Kidney (tissue), 13 donors: ENCODE measurements at regions not wholly inside any gene's neighbourhood (a gene's known extent, or its start where the extent isn't known, plus 50 kb on each side); places are given as distances from the start of the nearest gene placed in this dataset.

Source experiments
- DNase-seq, 5 donors: peaks; one replicate each; pipeline ENCODE4 v3.0.0-alpha.2; 2013 to 2020
- FAIRE-seq: peaks from 2 replicates; lab custom pipeline; 2012; peaks lifted over from hg19 to GRCh38; lab: Jason Lieb, UNC
- H3K27ac ChIP-seq, 2 donors: one replicate each; pipeline ENCODE4 v1.7.0; 2013; ENCODE audit warnings: low read depth in 2 of 2, low read length in 2 of 2, inconsistent platforms in 1 of 2
- H3K27me3 ChIP-seq: one replicate; pipeline ENCODE4 v1.7.1; 2013; ENCODE audit warnings: low read length, inconsistent platforms; ENCODE audit not compliant: control insufficient read depth, insufficient read depth
- H3K36me3 ChIP-seq, 3 donors: one replicate each; pipeline versions ENCODE4 v1.7.0 to v1.7.1; 2013; ENCODE audit warnings: low read length in 3 of 3, control low read depth in 1 of 3, inconsistent platforms in 1 of 3; ENCODE audit not compliant: insufficient read depth in 3 of 3, control insufficient read depth in 2 of 3
- H3K4me1 ChIP-seq, 3 donors: one replicate each; pipeline versions ENCODE4 v1.7.0 to v1.7.1; 2013; ENCODE audit warnings: low read length in 3 of 3, inconsistent platforms in 1 of 3, low read depth in 1 of 3; ENCODE audit not compliant: control insufficient read depth in 2 of 3, insufficient read depth in 2 of 3
- H3K4me3 ChIP-seq, 3 donors: one replicate each; pipeline versions ENCODE4 v1.7.0 to v1.8.1; 2013; ENCODE audit warnings: low read length in 3 of 3, control low read depth in 1 of 3, inconsistent platforms in 1 of 3
- H3K9ac ChIP-seq, 3 donors: one replicate each; pipeline versions ENCODE4 v1.7.0 to v1.7.1; 2013; ENCODE audit warnings: low read length in 3 of 3, control low read depth in 1 of 3, inconsistent platforms in 1 of 3
- H3K9me3 ChIP-seq, 3 donors: one replicate each; pipeline versions ENCODE4 v1.7.0 to v1.7.1; 2013; ENCODE audit warnings: low read length in 3 of 3, control low read depth in 1 of 3, inconsistent platforms in 1 of 3; ENCODE audit not compliant: control insufficient read depth in 2 of 3, insufficient read depth in 1 of 3
- CTCF ChIP-seq: IDR thresholded peaks from 3 replicates; pipeline ENCODE4 v1.5.1; 2012; ENCODE audit warnings: mild to moderate bottlenecking, moderate library complexity, borderline replicate concordance; ENCODE audit not compliant: insufficient read depth; ENCODE audit errors: extremely low read depth
- intact Hi-C: fragments of 100-400 bp; cut with DNase I; formaldehyde crosslinking; loops from one replicate; pipeline ENCODE4 v1.11.1; 2022
- donor health status: control.
- donor health status: control.
- donor health status: control.
- donor health status: control.
- donor health status: control.
- donor health status: DM: yes; HTN: yes; CAD: no.
- donor health status: Normal renal cell carcinoma (clear cell type).

GRCh38 chr2:18998491-18998890, 359.9 kb downstream of the OSR1 start:
- Histone ChIP-seq H3K4me1 (peaks cover 0 to 8% (median 4%) of the 10 kb centered on the region in 3 donors), H3K9ac (no peak overlapping the region), H3K36me3 (no peaks in the 10 kb centered on the region), H3K9me3 (no peaks in the 10 kb centered on the region), H3K27me3 (no peaks in the 10 kb centered on the region), H3K4me3 (no peak overlapping the region), H3K27ac (no peak overlapping the region)
- TF ChIP-seq CTCF = no peak
- intact Hi-C loops = no loop called here
- FAIRE-seq (no peak), DNase-seq (peak in 2 of 5 donors; percentile 34 to 44)

- Histone ChIP-seq H3K4me1 (peaks cover 0 to 12% (median 4%) of the 10 kb centered on the region in 3 donors), H3K27ac (no peak overlapping the region), H3K9ac (no peak overlapping the region), H3K27me3 (no peaks in the 10 kb centered on the region), H3K36me3 (no peaks in the 10 kb centered on the region), H3K9me3 (no peaks in the 10 kb centered on the region), H3K4me3 (no peak overlapping the region)
- FAIRE-seq = no peak
- TF ChIP-seq CTCF = no peak
- no peak for DNase-seq
- intact Hi-C loops = no loop called here
These were observed 364.6 kb downstream of the OSR1 start for GRCh38 chr2:18993756-18994338.

- TF ChIP-seq CTCF = no peak
- H3K27ac ChIP-seq = no peak overlapping the region
- no peak overlapping the region for H3K9ac ChIP-seq
- no peaks in the 10 kb centered on the region for H3K27me3 ChIP-seq
- intact Hi-C loops = no loop called here
- DNase-seq (peak in 1 of 5 donors; percentile 15), FAIRE-seq (no peak)
- peaks cover 0 to 5% (median 0%) of the 10 kb centered on the region in 3 donors for H3K4me1 ChIP-seq
- H3K36me3 ChIP-seq = no peaks in the 10 kb centered on the region
- no peak overlapping the region for H3K4me3 ChIP-seq
- H3K9me3 ChIP-seq = no peaks in the 10 kb centered on the region
These were observed 366.9 kb downstream of the OSR1 start for GRCh38 chr2:18991177-18992168.
